ENCODE measurements at regions not wholly inside any gene's neighbourhood (a gene's known extent, or its start where the extent isn't known, plus 50 kb on each side); places are given as distances from the start of the nearest gene placed in this dataset.

DNA sequence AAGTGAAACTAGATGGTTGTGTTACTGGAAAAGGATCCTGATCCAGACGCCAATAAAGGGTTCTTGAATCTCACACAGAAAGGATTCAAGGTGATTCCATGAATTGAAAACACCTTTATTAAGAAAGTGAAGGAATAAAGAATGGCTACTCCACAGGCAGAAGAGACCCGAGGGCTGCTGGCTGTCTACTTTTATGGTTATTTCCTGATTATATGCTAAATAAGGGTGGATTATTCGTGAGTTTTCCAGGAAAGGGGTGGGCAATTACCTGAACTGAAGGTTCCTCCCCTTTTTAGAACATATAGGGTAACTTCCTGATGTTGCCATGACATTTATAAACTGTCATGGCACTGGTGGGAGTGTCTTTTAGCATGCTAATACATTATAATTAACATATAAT lies 50.9 kb upstream of the WARS2 start (continued):
- TF ChIP-seq, protein P1, sequence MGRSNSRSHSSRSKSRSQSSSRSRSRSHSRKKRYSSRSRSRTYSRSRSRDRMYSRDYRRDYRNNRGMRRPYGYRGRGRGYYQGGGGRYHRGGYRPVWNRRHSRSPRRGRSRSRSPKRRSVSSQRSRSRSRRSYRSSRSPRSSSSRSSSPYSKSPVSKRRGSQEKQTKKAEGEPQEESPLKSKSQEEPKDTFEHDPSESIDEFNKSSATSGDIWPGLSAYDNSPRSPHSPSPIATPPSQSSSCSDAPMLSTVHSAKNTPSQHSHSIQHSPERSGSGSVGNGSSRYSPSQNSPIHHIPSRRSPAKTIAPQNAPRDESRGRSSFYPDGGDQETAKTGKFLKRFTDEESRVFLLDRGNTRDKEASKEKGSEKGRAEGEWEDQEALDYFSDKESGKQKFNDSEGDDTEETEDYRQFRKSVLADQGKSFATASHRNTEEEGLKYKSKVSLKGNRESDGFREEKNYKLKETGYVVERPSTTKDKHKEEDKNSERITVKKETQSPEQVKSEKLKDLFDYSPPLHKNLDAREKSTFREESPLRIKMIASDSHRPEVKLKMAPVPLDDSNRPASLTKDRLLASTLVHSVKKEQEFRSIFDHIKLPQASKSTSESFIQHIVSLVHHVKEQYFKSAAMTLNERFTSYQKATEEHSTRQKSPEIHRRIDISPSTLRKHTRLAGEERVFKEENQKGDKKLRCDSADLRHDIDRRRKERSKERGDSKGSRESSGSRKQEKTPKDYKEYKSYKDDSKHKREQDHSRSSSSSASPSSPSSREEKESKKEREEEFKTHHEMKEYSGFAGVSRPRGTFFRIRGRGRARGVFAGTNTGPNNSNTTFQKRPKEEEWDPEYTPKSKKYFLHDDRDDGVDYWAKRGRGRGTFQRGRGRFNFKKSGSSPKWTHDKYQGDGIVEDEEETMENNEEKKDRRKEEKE (IDR thresholded peaks at IDR 0.05), result no peak
- no peak for TF ChIP-seq SREBF1 (IDR thresholded peaks at IDR 0.05; ENCODE audit: low read length)
- no peak for TF ChIP-seq SUPT20H (IDR thresholded peaks at IDR 0.05; ENCODE audit: borderline replicate concordance, control insufficient read depth, low read depth, low read length)
- no peak for TF ChIP-seq IRF4 (IDR thresholded peaks at IDR 0.05; ENCODE audit: low read depth, low read length)
- no peak for TF ChIP-seq RCOR1 (conservative IDR thresholded peaks at IDR 0.05; ENCODE audit: low read depth, low read length)
- no peak for TF ChIP-seq MEF2A (IDR thresholded peaks at IDR 0.05; ENCODE audit: insufficient read depth, low read depth, low read length)

DNA sequence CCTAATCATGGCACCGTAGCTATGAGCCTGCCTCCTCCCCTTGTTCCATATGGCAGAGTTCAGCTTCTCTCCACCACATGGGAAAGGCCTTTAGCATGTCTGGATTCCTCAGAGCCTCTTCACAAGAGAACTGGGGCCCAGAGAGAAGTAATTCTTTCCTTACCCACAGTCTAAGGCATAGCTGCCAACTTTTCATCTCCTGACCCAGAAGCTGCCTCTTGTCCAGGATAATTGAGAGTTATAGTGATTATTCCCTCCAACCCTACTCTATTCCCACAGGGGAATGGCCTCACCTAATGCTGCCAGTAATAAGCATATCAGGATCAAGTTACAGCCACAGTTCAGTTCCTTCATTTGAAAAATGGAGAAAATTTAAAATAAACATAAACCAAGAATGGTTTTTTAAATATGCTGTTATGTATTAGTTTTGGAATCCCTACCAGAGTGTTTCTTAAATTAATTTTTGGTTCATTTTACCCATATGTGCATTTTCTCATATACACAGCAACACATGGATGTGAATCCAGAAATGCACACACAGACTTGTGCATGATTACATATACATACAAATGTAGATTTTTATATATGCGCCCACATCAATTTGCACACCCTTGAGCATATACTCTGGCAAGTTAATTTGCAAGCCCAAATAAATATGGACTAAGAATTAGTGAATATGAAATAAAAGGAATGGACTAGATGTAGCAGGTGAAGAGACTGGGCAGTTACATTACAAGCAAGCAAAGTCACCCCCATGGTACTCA lies 63.9 kb upstream of the WARS2 start:
- H3K4me2 ChIP-seq (ENCODE audit: control insufficient read depth, insufficient read depth), result no peak overlapping the region
- no peak for DNase-seq (ENCODE audit: low read depth, low spot score)
- H3K4me1 ChIP-seq (ENCODE audit: control insufficient read depth, insufficient read depth, low read length), result no peaks in the 10 kb centered on the region
- intact Hi-C loops (cut with micrococcal nuclease; ENCODE audit: unreplicated experiment), result no loop called here
- no peak for FAIRE-seq
- no peaks in the 10 kb centered on the region for H3K27me3 ChIP-seq (replicated peaks in 1 of 2; ENCODE audit: control insufficient read depth in 2 of 2, insufficient read depth in 2 of 2, low read length in 1 of 2)
- no peak overlapping the region for H3K9ac ChIP-seq (ENCODE audit: control insufficient read depth, insufficient read depth, low read length)
- H3K4me3 ChIP-seq, result no peak overlapping the region
- no peaks in the 10 kb centered on the region for H4K20me1 ChIP-seq (ENCODE audit: control insufficient read depth, insufficient read depth)
- SMC1A ChIA-PET (ENCODE audit: uncharacterized antibody, unreplicated experiment), result no interaction called here
- no peaks in the 10 kb centered on the region for H3K36me3 ChIP-seq (ENCODE audit: control insufficient read depth in 2 of 2, insufficient read depth in 2 of 2, low read length in 1 of 2)
- RAD21 ChIA-PET (ENCODE audit: unreplicated experiment), result no interaction called here
- H3K79me2 ChIP-seq (ENCODE audit: control insufficient read depth, insufficient read depth, low read length), result no peaks in the 10 kb centered on the region
- H2AFZ ChIP-seq (ENCODE audit: control insufficient read depth, low read depth, low read length), result no peak overlapping the region
- no TSS peak for BruUV-seq (replicated peaks)
- no peaks in the 10 kb centered on the region for H3K9me3 ChIP-seq (replicated peaks; ENCODE audit: control insufficient read depth, insufficient read depth, low read length)
- POLR2A ChIA-PET, result no interaction called here
- no peak overlapping the region for H3K27ac ChIP-seq (ENCODE audit: control insufficient read depth, insufficient read depth)
- WGBS (ENCODE audit: insufficient coverage, insufficient replicate concordance, low lambda C conversion rate, missing lambda C conversion rate), result 100% methylated on average over 2 of the region's 2 CpGs
- CTCF ChIA-PET, result no interaction called here
- no peak for ATAC-seq
- in situ Hi-C loops (cut with MboI), result no loop called here
- TF ChIP-seq CHD2 (IDR thresholded peaks at IDR 0.05; ENCODE audit: borderline replicate concordance, low read depth, low read length) (no peak), NRF1 (conservative IDR thresholded peaks at IDR 0.05; ENCODE audit: low read depth, low read length) (no peak), ZBTB4 (CRISPR knock-in tag; IDR thresholded peaks at IDR 0.05) (no peak), MXI1 (IDR thresholded peaks at IDR 0.05; ENCODE audit: low read depth, low read length) (no peak), BRCA1 (IDR thresholded peaks at IDR 0.05; ENCODE audit: low read depth, low read length) (no peak), RBBP5 (conservative IDR thresholded peaks at IDR 0.05) (no peak), NFXL1 (IDR thresholded peaks at IDR 0.05; ENCODE audit: borderline replicate concordance) (no peak), SUPT20H (IDR thresholded peaks at IDR 0.05; ENCODE audit: borderline replicate concordance, control insufficient read depth, low read depth, low read length) (no peak), TBL1XR1 (IDR thresholded peaks at IDR 0.05; ENCODE audit: low read depth, low read length) (no peak), MAX (IDR thresholded peaks at IDR 0.05; ENCODE audit: low read depth, low read length) (no peak)
- TF ChIP-seq, protein P2, sequence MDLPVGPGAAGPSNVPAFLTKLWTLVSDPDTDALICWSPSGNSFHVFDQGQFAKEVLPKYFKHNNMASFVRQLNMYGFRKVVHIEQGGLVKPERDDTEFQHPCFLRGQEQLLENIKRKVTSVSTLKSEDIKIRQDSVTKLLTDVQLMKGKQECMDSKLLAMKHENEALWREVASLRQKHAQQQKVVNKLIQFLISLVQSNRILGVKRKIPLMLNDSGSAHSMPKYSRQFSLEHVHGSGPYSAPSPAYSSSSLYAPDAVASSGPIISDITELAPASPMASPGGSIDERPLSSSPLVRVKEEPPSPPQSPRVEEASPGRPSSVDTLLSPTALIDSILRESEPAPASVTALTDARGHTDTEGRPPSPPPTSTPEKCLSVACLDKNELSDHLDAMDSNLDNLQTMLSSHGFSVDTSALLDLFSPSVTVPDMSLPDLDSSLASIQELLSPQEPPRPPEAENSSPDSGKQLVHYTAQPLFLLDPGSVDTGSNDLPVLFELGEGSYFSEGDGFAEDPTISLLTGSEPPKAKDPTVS (IDR thresholded peaks at IDR 0.05; ENCODE audit: low read depth, low read length), result no peak

All from GM12878 (cell line).